ENCODE measurements at regions not wholly inside any gene's neighbourhood (a gene's known extent, or its start where the extent isn't known, plus 50 kb on each side); places are given as distances from the start of the nearest gene placed in this dataset.

DNA sequence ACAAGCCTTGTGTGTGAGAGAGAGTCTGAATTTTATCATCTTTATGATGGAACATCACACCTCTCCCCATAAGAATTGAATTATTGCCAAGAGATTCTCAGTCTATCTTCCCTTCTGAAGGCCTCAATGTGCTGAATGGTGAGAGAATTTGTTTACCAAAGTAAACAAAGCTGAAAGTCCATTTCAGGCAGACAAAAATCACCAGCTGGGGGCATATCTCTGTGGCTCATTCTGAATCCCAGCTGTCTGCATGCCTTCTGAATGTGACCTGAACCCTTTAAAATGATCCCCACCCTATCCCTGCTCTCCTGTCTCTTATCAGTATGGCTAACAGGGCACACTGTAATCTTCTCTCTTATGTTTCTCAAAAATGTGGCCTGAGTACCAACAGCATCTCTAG, 99.1 kb upstream of the CAMK1G start:
- TF ChIP-seq, protein P1, sequence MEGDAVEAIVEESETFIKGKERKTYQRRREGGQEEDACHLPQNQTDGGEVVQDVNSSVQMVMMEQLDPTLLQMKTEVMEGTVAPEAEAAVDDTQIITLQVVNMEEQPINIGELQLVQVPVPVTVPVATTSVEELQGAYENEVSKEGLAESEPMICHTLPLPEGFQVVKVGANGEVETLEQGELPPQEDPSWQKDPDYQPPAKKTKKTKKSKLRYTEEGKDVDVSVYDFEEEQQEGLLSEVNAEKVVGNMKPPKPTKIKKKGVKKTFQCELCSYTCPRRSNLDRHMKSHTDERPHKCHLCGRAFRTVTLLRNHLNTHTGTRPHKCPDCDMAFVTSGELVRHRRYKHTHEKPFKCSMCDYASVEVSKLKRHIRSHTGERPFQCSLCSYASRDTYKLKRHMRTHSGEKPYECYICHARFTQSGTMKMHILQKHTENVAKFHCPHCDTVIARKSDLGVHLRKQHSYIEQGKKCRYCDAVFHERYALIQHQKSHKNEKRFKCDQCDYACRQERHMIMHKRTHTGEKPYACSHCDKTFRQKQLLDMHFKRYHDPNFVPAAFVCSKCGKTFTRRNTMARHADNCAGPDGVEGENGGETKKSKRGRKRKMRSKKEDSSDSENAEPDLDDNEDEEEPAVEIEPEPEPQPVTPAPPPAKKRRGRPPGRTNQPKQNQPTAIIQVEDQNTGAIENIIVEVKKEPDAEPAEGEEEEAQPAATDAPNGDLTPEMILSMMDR (IDR thresholded peaks at IDR 0.05; ENCODE audit: borderline replicate concordance, extremely low read depth, low read length, poor library complexity, severe bottlenecking), result no peak
- TF ChIP-seq EZH2 (IDR thresholded peaks at IDR 0.05; ENCODE audit: borderline replicate concordance, low read depth, low read length, severe bottlenecking), result no peak

Data from DND-41 (cell line).